RWPE2 (cell line): ENCODE measurements at regions not wholly inside any gene's neighbourhood (a gene's known extent, or its start where the extent isn't known, plus 50 kb on each side); places are given as distances from the start of the nearest gene placed in this dataset.

Experiments used
- ATAC-seq: fragments of 200-7000 bp; cut with Tn5 transposase; 3 replicates; pipeline ENCODE4 v1.9.1; 2021; ENCODE audit warnings: low read depth
- DNase-seq: peaks from one replicate; pipeline ENCODE4 v3.0.0-alpha.2; 2020; ENCODE audit warnings: low spot score
- H3K27ac ChIP-seq: fragments of 450-650 bp; 2 replicates; pipeline ENCODE4 v1.5.1; 2017; ENCODE audit warnings: mild to moderate bottlenecking; ENCODE audit not compliant: poor library complexity, severe bottlenecking
- H3K27me3 ChIP-seq: fragments of 250-450 bp; sonication (Bioruptor Pico); 2 replicates; pipeline ENCODE4 v1.5.1; 2021; ENCODE audit warnings: mild to moderate bottlenecking, moderate library complexity; ENCODE audit not compliant: insufficient read depth, poor library complexity, severe bottlenecking
- H3K36me3 ChIP-seq: fragments of 250-450 bp; sonication (Bioruptor Pico); 2 replicates; pipeline ENCODE4 v1.5.1; 2020; ENCODE audit warnings: low read depth, mild to moderate bottlenecking, moderate library complexity
- H3K4me1 ChIP-seq: fragments of 250-450 bp; sonication (Bioruptor Pico); 2 replicates; pipeline ENCODE4 v1.5.1; 2021; ENCODE audit warnings: mild to moderate bottlenecking, moderate library complexity; ENCODE audit not compliant: insufficient read depth, poor library complexity, severe bottlenecking
- H3K4me3 ChIP-seq: fragments of 250-450 bp; sonication (Bioruptor Pico); 2 replicates; pipeline ENCODE4 v1.5.1; 2021; ENCODE audit warnings: mild to moderate bottlenecking, moderate library complexity; ENCODE audit not compliant: severe bottlenecking
- H3K9me3 ChIP-seq: fragments of 250-450 bp; sonication (Bioruptor Pico); 2 replicates; pipeline ENCODE4 v1.5.1; 2021; ENCODE audit warnings: mild to moderate bottlenecking, moderate library complexity; ENCODE audit not compliant: severe bottlenecking
- CTCF ChIP-seq: fragments of 450-650 bp; IDR thresholded peaks from one replicate; pipeline ENCODE4 v1.5.1; 2017; ENCODE audit warnings: mild to moderate bottlenecking, moderate library complexity; ENCODE audit not compliant: poor library complexity, severe bottlenecking

- Histone ChIP-seq H3K27ac (no peak overlapping the region), H3K9me3 (no peaks in the 10 kb centered on the region), H3K36me3 (no peaks in the 10 kb centered on the region), H3K4me1 (no peaks in the 10 kb centered on the region), H3K27me3 (no peaks in the 10 kb centered on the region), H3K4me3 (no peak overlapping the region)
- no peak for TF ChIP-seq CTCF
- ATAC-seq = no peak
- DNase-seq = no peak
These were observed 933.0 kb upstream of the LCORL start for GRCh38 chr4:18954538-18954937.

- Histone ChIP-seq H3K27me3 (no peaks in the 10 kb centered on the region), H3K36me3 (no peaks in the 10 kb centered on the region), H3K4me3 (no peak overlapping the region), H3K9me3 (no peaks in the 10 kb centered on the region), H3K27ac (no peak overlapping the region), H3K4me1 (no peaks in the 10 kb centered on the region)
- no peak for TF ChIP-seq CTCF
- DNase-seq (no peak), ATAC-seq (no peak)
These were observed 932.1 kb upstream of the LCORL start for GRCh38 chr4:18953613-18954012.

- no peaks in the 10 kb centered on the region for H3K4me1 ChIP-seq
- DNase-seq (no peak), ATAC-seq (no peak)
- no peaks in the 10 kb centered on the region for H3K27me3 ChIP-seq
- H3K36me3 ChIP-seq = no peaks in the 10 kb centered on the region
- no peak overlapping the region for H3K4me3 ChIP-seq
- no peak overlapping the region for H3K27ac ChIP-seq
- no peak for TF ChIP-seq CTCF
- H3K9me3 ChIP-seq = no peaks in the 10 kb centered on the region
These were observed 923.9 kb upstream of the LCORL start for GRCh38 chr4:18945464-18945863.

- no peaks in the 10 kb centered on the region for H3K27me3 ChIP-seq
- no peak overlapping the region for H3K27ac ChIP-seq
- ATAC-seq = no peak
- DNase-seq = no peak
- no peaks in the 10 kb centered on the region for H3K9me3 ChIP-seq
- no peaks in the 10 kb centered on the region for H3K36me3 ChIP-seq
- H3K4me1 ChIP-seq = no peaks in the 10 kb centered on the region
- TF ChIP-seq CTCF = no peak
- H3K4me3 ChIP-seq = no peak overlapping the region
These were observed 921.3 kb upstream of the LCORL start for GRCh38 chr4:18942874-18943273.

- Histone ChIP-seq H3K36me3 (no peaks in the 10 kb centered on the region), H3K27me3 (no peaks in the 10 kb centered on the region), H3K27ac (no peak overlapping the region), H3K9me3 (no peaks in the 10 kb centered on the region), H3K4me1 (no peaks in the 10 kb centered on the region), H3K4me3 (no peak overlapping the region)
- TF ChIP-seq CTCF = no peak
- no peak for ATAC-seq
- DNase-seq = no peak
These were observed 917.0 kb upstream of the LCORL start for GRCh38 chr4:18938343-18939099.
